Left lung (tissue), 4 donors: ENCODE measurements at regions not wholly inside any gene's neighbourhood (a gene's known extent, or its start where the extent isn't known, plus 50 kb on each side); places are given as distances from the start of the nearest gene placed in this dataset.

Source experiments
- ATAC-seq: fragments of 200-7000 bp; cut with Tn5 transposase; one replicate; pipeline ENCODE4 v1.9.1; 2020; ENCODE audit warnings: moderate library complexity
- DNase-seq, 4 donors: peaks; one replicate each; pipeline ENCODE4 v3.0.0-alpha.2; 2013 to 2020
- H3K27ac ChIP-seq, 2 donors: fragments of 200-600 bp; sonication (generic) in 1 of 2; one replicate each; pipeline versions ENCODE4 v1.5.0 to v1.8.0; 2020 to 2021
- H3K27me3 ChIP-seq, 2 donors: fragments of 200-600 bp; sonication (generic) in 1 of 2; one replicate each; pipeline versions ENCODE4 v1.5.0 to v1.8.0; 2020 to 2021
- H3K36me3 ChIP-seq, 2 donors: fragments of 200-600 bp; sonication (generic) in 1 of 2; one replicate each; pipeline versions ENCODE4 v1.5.0 to v1.8.0; 2020 to 2021
- H3K4me1 ChIP-seq, 2 donors: fragments of 200-600 bp; one replicate each; pipeline ENCODE4 v1.8.0; 2021
- H3K4me3 ChIP-seq, 2 donors: fragments of 200-600 bp; sonication (generic) in 1 of 2; one replicate each; pipeline versions ENCODE4 v1.5.0 to v1.8.0; 2020 to 2021; ENCODE audit warnings: mild to moderate bottlenecking in 1 of 2
- H3K9me3 ChIP-seq, 2 donors: fragments of 200-600 bp; sonication (generic) in 1 of 2; one replicate each; pipeline versions ENCODE4 v1.5.0 to v1.8.0; 2020 to 2021
- intact Hi-C, 2 donors: fragments of 100-400 bp; cut with DNase I; formaldehyde crosslinking; loops; one replicate each; pipeline versions ENCODE4 v1.11.2 to v1.14.2; 2022
- TF ChIP-seq, protein P1 (sequence below), 2 donors: fragments of 200-600 bp; sonication (generic) in 1 of 2; IDR thresholded peaks; one replicate each; pipeline versions ENCODE4 v1.5.0 to v1.8.0; 2021; ENCODE audit warnings: antibody characterized with exemption in 2 of 2
- donor health status: DM: no; HTN: yes; CAD: no.
- donor health status: DM: no; HTN: no; CAD: no.

DNA sequence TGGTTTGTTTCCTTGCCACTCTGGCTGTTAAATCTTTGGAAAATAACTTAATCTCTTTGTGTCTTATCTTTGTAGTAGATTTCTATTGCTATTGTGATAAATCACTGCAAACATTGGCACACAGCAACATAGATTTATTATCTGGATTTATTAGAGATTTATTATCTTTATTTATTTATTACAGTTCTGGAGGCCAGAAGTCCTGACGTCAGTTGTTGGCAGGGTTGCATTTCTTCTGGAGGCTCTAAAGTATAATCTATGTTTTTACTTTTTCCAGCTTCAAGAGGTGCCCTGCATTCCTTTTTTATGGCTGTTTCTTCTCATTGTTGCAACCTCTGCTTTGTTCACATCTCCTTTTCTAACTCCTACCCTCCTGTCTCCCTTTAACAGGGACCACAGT lies 542.8 kb downstream of the GRXCR1 start:
- Histone ChIP-seq H3K4me1 (no peaks in the 10 kb centered on the region), H3K27me3 (no peaks in the 10 kb centered on the region), H3K9me3 (peaks cover 0 to 35% of the 10 kb centered on the region in 2 donors), H3K36me3 (peaks cover 0 to 6% of the 10 kb centered on the region in 2 donors), H3K4me3 (no peak overlapping the region), H3K27ac (no peak overlapping the region)
- TF ChIP-seq, protein P1, sequence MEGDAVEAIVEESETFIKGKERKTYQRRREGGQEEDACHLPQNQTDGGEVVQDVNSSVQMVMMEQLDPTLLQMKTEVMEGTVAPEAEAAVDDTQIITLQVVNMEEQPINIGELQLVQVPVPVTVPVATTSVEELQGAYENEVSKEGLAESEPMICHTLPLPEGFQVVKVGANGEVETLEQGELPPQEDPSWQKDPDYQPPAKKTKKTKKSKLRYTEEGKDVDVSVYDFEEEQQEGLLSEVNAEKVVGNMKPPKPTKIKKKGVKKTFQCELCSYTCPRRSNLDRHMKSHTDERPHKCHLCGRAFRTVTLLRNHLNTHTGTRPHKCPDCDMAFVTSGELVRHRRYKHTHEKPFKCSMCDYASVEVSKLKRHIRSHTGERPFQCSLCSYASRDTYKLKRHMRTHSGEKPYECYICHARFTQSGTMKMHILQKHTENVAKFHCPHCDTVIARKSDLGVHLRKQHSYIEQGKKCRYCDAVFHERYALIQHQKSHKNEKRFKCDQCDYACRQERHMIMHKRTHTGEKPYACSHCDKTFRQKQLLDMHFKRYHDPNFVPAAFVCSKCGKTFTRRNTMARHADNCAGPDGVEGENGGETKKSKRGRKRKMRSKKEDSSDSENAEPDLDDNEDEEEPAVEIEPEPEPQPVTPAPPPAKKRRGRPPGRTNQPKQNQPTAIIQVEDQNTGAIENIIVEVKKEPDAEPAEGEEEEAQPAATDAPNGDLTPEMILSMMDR (IDR thresholded peaks at IDR 0.05): no peak
- ATAC-seq: no peak
- DNase-seq: no peak
- intact Hi-C loops: no loop called here

GRCh38 chr4:43452948-43453347 lies 560.4 kb downstream of the GRXCR1 start:
- Histone ChIP-seq H3K4me3 (no peak overlapping the region), H3K4me1 (no peaks in the 10 kb centered on the region), H3K27ac (no peak overlapping the region), H3K36me3 (no peaks in the 10 kb centered on the region), H3K9me3 (peaks cover 0 to 1% of the 10 kb centered on the region in 2 donors), H3K27me3 (no peaks in the 10 kb centered on the region)
- TF ChIP-seq, protein P1 (IDR thresholded peaks at IDR 0.05): no peak
- intact Hi-C loops: no loop called here
- no peak for ATAC-seq
- no peak for DNase-seq

DNA sequence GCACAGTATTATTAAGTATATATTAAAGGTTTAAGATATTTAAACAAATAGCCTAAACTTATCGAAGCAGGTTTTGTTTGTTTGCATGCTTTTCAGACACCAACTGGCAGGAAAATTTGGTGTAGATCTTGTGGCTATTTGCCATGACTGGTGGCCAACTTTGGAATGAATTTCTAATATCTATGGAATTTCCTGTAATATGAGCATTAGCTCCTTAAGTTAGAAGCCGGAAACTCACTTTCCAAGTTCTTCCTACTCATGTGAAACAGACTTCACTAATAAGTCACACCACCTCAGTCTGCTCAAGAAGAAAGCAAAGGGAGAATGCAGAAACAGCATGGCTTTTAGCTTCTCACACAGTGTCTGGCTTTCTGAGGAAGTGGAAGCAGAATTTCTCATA lies 563.9 kb downstream of the GRXCR1 start:
- Histone ChIP-seq H3K9me3 (no peaks in the 10 kb centered on the region), H3K4me1 (no peaks in the 10 kb centered on the region), H3K27me3 (no peaks in the 10 kb centered on the region), H3K4me3 (no peak overlapping the region), H3K36me3 (no peaks in the 10 kb centered on the region), H3K27ac (no peak overlapping the region)
- intact Hi-C loops: no loop called here
- no peak for ATAC-seq
- DNase-seq: no peak
- TF ChIP-seq, protein P1 (IDR thresholded peaks at IDR 0.05): no peak

GRCh38 chr4:43457866-43458265 lies 565.4 kb downstream of the GRXCR1 start:
- Histone ChIP-seq H3K27ac (no peak overlapping the region), H3K4me3 (no peak overlapping the region), H3K27me3 (no peaks in the 10 kb centered on the region), H3K9me3 (no peaks in the 10 kb centered on the region), H3K36me3 (no peaks in the 10 kb centered on the region), H3K4me1 (no peaks in the 10 kb centered on the region)
- no peak for DNase-seq
- intact Hi-C loops: no loop called here
- peak; percentile 30 for ATAC-seq
- TF ChIP-seq, protein P1 (IDR thresholded peaks at IDR 0.05): no peak

GRCh38 chr4:43458293-43458692 lies 565.8 kb downstream of the GRXCR1 start:
- no peaks in the 10 kb centered on the region for H3K27me3 ChIP-seq
- H3K4me1 ChIP-seq: no peaks in the 10 kb centered on the region
- no peaks in the 10 kb centered on the region for H3K9me3 ChIP-seq
- no peaks in the 10 kb centered on the region for H3K36me3 ChIP-seq
- ATAC-seq: no peak
- TF ChIP-seq, protein P1 (IDR thresholded peaks at IDR 0.05): no peak
- no peak for DNase-seq
- intact Hi-C loops: no loop called here
- no peak overlapping the region for H3K4me3 ChIP-seq
- no peak overlapping the region for H3K27ac ChIP-seq
